HG03103 (cell line): ENCODE measurements at regions not wholly inside any gene's neighbourhood (a gene's known extent, or its start where the extent isn't known, plus 50 kb on each side); places are given as distances from the start of the nearest gene placed in this dataset.
A peak's percentile ranks its signal among the peaks of the same experiment; 100 is the strongest.
"Not testable (repeated sequence)": the region's sequence is repeated elsewhere in the genome, so short reads cannot be mapped to it uniquely, and the experiment has no call there.

ENCODE experiments used
- ATAC-seq: cut with Tn5 transposase; IDR thresholded peaks from one replicate; pipeline ENCODE4 v1.9.1; 2021; ENCODE audit warnings: low read depth; ENCODE audit not compliant: unreplicated experiment

DNA sequence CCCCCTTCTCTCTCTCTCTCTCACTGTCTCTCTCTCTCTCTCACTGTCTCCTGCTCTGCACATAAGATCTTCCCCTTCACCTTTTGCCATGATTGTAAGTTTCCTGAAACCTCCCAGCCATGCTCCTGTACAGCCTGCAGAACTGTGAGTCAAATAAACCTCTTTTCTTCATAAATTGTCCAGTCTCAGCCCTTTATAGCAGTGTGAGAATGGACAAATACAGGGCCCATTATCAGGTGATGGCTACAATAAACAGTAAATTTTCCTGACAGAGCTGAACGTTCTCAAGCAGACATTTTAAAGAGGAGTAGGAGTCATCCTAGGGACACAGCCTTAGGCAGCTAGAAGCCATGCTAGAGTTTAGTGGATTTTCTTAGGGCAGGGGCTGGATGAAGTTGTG is 1679.7 kb upstream of the B3GALT2 start:
- ATAC-seq: no peak

GRCh38 chr1:194865383-194865782 is 1679.0 kb upstream of the B3GALT2 start:
- ATAC-seq: no peak

DNA sequence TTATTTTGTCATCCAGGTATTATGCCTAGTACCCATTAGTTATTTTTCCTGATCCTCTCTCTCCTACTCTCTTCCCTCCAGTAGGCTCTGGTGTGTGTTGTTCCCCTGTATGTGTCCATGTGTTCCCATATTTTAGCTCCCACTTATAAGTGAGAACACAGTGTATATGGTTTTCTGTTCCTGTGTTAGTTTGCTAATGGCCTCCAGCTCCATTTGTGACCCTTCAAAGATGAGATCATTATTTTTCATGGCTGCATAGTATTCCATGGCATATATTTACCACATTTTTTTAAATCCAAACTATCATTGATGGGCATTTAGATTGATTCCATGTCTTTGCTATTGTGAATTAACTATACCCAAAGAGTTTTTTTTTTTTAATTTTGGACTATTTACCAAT is 1675.7 kb upstream of the B3GALT2 start:
- ATAC-seq: no peak

DNA sequence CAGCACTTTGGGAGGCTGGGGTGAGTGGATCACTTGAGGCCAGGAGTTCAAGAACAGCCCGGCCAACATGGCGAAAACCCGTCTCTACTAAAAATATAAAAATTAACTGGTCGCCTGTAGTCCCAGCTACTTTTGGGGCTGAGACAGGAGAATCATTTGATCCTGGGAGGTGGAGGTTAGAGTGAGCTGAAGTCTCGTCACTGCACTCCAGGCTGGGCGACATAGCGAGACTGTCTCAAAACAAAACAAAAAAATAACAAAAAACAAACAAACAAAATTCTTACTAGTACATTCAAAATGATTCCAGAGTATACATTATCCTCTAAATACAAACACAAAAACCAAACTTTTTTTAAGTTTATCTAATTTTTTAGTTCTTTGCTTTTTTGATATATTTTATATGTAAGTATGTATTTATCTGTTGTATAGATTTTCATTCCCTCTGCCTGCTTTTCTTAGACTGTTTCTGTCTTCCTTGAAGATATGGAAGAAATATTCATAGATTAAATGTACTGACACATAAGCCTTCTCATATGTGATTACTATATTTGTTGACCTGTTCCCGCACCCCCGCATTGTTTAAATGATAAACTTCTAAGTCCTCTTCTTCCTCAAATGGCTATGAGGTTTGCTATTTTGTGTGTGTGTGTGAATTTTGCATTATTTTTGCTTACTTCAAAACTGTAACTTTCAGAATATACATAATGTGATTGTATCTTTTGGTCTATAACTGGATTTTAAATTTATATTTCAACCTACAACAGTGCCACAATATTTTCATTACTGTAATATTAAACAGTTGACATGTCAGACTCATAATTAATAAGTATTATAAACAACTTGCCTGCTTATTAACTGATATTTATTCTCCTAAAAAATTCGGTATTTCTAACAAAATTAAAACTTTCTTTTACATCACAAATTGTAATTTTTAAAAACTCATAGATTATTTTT is 1674.1 kb upstream of the B3GALT2 start:
- no peak for ATAC-seq

- ATAC-seq: not testable (repeated sequence)
Observed at GRCh38 chr1:194859481-194860154, 1673.2 kb upstream of the B3GALT2 start.

DNA sequence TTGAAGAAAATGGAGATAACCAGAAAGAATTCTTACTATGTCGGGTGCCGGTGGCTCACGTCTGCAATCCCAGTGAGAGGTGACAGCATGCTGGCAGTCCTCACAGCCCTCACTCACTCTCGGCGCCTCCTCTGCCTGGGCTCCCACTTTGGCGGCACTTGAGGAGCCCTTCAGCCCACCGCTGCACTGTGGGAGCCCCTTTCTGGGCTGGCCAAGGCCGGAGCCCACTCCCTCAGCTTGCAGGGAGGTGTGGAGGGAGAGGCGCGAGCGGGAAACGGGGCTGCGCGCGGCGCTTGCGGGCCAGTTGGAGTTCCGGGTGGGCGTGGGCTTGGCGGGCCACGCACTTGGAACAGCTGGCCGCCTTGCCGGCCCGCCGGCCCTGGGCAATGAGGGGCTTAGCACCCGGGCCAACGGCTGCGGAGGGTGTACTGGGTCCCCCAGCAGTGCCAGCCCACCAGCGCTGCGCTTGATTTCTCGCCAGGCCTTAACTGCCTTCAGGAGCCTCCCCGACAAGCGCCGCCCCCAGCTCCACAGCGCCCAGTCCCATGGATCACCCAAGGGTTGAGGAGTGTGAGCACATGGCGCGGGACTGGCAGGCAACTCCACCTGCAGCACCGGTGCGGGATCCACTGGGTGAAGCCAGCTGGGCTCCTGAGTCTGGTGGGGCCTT is 1672.5 kb upstream of the B3GALT2 start:
- not testable (repeated sequence) for ATAC-seq

- no peak for ATAC-seq
Observed at GRCh38 chr1:194857413-194857812, 1671.0 kb upstream of the B3GALT2 start.

- no peak for ATAC-seq
Observed at GRCh38 chr1:194848846-194849245, 1662.4 kb upstream of the B3GALT2 start.

- ATAC-seq: peak; percentile 68
Observed at GRCh38 chr1:194846488-194846887, 1660.1 kb upstream of the B3GALT2 start.

GRCh38 chr1:194843077-194843476 is 1656.7 kb upstream of the B3GALT2 start:
- no peak for ATAC-seq

DNA sequence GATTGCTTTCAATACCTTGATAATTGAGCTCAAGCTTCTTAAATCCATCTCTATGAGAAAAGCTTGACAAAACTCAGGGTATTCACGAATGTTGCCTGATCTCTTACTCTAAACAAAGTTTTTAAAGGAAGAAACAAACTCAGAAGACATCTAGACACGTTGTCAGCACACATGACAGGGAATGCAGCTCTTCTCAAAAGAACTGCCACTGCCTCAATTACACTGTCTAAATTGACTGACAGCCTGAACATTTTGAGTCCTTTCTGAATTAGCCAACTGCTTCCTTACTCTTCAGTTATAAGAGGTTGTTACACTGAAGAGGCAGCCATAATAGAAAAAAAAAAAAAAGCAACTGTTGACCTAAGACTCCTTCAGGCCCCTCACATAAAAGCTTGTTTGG is 1646.7 kb upstream of the B3GALT2 start:
- ATAC-seq: no peak

DNA sequence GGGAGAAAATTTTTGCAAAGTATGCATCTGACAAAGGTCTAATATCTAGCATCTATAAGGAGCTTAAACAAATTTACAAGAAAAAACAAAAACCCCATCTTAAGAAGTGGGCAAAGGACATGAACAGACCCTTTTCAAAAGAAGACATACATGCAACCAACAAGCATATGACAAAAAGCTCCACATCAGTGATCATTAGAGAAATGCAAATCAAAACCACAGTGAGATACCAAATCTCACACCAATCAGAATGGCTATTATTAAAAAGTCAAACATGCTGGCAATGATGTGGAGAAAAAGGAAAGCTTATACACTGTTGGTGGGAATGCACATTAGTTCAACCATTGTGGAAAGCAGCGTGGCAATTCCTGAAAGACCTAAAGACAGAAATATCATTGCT is 1645.2 kb upstream of the B3GALT2 start:
- not testable (repeated sequence) for ATAC-seq

- peak; percentile 94 for ATAC-seq
Observed at GRCh38 chr1:194830387-194830786, 1644.0 kb upstream of the B3GALT2 start.

DNA sequence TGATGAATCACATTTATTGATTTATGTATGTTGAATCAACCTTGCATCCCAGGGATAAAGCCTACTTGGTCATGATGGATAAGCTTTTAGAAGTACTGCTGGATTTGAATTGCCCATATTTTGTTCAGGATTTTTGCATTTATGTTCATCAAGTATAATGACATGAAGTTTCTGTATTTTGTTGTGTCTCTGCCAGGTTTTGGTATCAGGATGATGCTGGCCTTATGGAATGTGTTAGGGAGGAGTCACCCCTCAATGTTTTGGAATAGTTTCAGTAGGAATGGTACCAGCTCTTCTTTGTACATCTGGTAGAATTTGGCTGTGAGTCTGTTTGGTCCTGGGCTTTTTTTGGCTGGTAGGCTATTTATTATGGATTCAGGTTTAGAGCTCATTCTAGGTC is 1643.1 kb upstream of the B3GALT2 start:
- ATAC-seq: no peak

DNA sequence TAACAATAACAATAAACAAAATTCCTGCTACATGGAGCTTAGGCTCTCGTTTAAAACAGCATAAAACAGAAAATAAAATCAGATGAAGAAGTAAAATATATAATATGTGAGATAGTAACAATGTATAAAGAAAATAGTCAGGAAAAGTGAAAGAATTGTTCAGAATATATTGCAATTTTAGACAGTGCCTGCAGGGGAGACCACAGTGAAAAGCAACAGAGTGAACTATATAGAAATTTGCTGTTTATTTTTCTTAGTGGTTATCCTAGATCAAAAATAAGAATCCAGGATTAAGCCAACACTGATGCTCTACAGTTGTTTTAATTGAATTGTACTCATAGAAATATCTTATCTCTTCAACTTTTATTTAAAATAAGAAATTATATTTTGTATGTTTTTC is 1639.0 kb upstream of the B3GALT2 start:
- no peak for ATAC-seq

- ATAC-seq: no peak
Observed at GRCh38 chr1:194821091-194821490, 1634.7 kb upstream of the B3GALT2 start.

DNA sequence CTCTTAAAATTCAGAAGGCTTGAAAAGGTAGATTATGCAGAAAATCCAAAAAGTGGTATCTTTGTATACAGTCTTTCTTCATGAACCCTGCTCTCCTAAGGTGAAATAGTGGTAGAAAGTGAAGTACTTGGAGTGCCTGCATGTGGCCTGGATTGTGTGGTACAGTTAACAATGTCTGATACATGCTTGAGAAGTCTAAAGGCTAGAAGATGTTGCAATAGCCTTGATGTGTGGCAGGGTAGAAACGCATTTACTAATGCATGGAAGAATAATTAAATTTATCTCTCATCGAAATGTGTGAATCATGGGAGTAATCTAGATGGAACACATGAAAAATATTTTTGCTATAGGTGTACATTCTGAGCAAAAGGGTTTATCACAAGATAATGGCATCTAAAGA is 1632.3 kb upstream of the B3GALT2 start:
- ATAC-seq: no peak

DNA sequence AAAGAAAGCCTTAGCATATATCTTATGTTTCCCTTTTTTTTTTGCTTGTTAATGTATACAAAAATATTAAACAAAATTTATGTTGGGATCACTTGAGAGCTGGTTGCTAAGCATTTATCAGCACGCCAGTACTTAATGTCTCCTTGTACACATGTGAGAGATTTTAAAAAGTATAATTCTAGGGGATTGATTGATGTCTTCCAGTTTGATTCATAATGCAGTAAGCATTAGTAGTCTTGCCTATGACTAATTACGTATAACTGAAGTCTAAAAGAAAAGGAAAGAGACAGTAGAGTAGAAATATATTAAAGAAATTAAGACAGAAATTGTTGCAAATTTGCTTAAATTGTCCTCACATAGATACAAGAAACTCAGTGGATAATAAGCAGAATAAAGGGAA is 1630.4 kb upstream of the B3GALT2 start:
- no peak for ATAC-seq

DNA sequence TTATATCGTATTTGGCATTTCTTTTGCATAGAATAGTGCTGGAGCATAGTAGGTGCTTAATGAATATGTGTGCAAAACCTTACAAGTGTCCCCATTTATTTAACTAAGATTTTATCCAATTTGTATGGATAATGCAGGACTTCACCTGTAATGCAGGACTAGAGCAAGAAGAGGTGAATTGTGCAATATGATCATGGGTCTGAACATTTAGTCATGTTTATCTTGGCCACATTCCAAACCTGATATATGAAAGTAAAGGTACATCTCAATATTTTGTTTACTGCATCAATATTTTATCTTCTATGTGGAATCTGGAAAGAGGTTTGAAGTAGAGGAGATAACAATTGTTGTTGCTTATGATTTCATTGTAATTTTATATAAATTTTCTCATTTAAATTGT is 1626.7 kb upstream of the B3GALT2 start:
- no peak for ATAC-seq

- no peak for ATAC-seq
Observed at GRCh38 chr1:194809665-194810064, 1623.3 kb upstream of the B3GALT2 start.

GRCh38 chr1:194809215-194809614 is 1622.8 kb upstream of the B3GALT2 start:
- ATAC-seq: no peak
